ENCODE measurements at regions not wholly inside any gene's neighbourhood (a gene's known extent, or its start where the extent isn't known, plus 50 kb on each side); places are given as distances from the start of the nearest gene placed in this dataset.

GRCh38 chr9:115398313-115398650 is 280.3 kb upstream of the TNC start:
- no peaks in the 10 kb centered on the region for H3K79me2 ChIP-seq (ENCODE audit: control insufficient read depth, insufficient read depth, low read length, unreplicated experiment)
- H2AFZ ChIP-seq (ENCODE audit: low read length, unreplicated experiment): no peak overlapping the region
- no peaks in the 10 kb centered on the region for H3K36me3 ChIP-seq (ENCODE audit: insufficient read depth, low read length)
- peaks cover 30% of the 10 kb centered on the region for H3K4me1 ChIP-seq (ENCODE audit: control insufficient read depth, insufficient read depth, low read length, unreplicated experiment)
- no peak overlapping the region for H3K4me3 ChIP-seq (ENCODE audit: low read depth, low read length)
- H3K27me3 ChIP-seq (ENCODE audit: insufficient read depth, low read length): no peaks in the 10 kb centered on the region
- H3K27ac ChIP-seq (ENCODE audit: low read depth, low read length): no peak overlapping the region

GRCh38 chr9:115398996-115399395 is 281.0 kb upstream of the TNC start:
- Histone ChIP-seq H3K27ac (ENCODE audit: low read depth, low read length) (no peak overlapping the region), H3K27me3 (ENCODE audit: insufficient read depth, low read length) (no peaks in the 10 kb centered on the region), H3K36me3 (ENCODE audit: insufficient read depth, low read length) (no peaks in the 10 kb centered on the region), H3K4me1 (ENCODE audit: control insufficient read depth, insufficient read depth, low read length, unreplicated experiment) (peaks cover 24% of the 10 kb centered on the region), H2AFZ (ENCODE audit: low read length, unreplicated experiment) (no peak overlapping the region), H3K79me2 (ENCODE audit: control insufficient read depth, insufficient read depth, low read length, unreplicated experiment) (no peaks in the 10 kb centered on the region), H3K4me3 (ENCODE audit: low read depth, low read length) (no peak overlapping the region)

- Histone ChIP-seq H3K4me1 (ENCODE audit: control insufficient read depth, insufficient read depth, low read length, unreplicated experiment) (peaks cover 6% of the 10 kb centered on the region), H3K36me3 (ENCODE audit: insufficient read depth, low read length) (no peaks in the 10 kb centered on the region), H3K79me2 (ENCODE audit: control insufficient read depth, insufficient read depth, low read length, unreplicated experiment) (no peaks in the 10 kb centered on the region), H3K27ac (ENCODE audit: low read depth, low read length) (no peak overlapping the region), H3K4me3 (ENCODE audit: low read depth, low read length) (no peak overlapping the region), H3K27me3 (ENCODE audit: insufficient read depth, low read length) (peaks cover under 1% of the 10 kb centered on the region; the same call in 1 of the 2 replicates), H2AFZ (ENCODE audit: low read length, unreplicated experiment) (no peak overlapping the region)
These were observed 282.8 kb upstream of the TNC start for GRCh38 chr9:115400796-115401195.

GRCh38 chr9:115401756-115402327 is 283.9 kb upstream of the TNC start:
- Histone ChIP-seq H2AFZ (ENCODE audit: low read length, unreplicated experiment) (no peak overlapping the region), H3K27ac (ENCODE audit: low read depth, low read length) (no peak overlapping the region), H3K4me3 (ENCODE audit: low read depth, low read length) (no peak overlapping the region), H3K27me3 (ENCODE audit: insufficient read depth, low read length) (peaks cover 7% of the 10 kb centered on the region; the same call in 1 of the 2 replicates), H3K79me2 (ENCODE audit: control insufficient read depth, insufficient read depth, low read length, unreplicated experiment) (no peaks in the 10 kb centered on the region), H3K36me3 (ENCODE audit: insufficient read depth, low read length) (no peaks in the 10 kb centered on the region), H3K4me1 (ENCODE audit: control insufficient read depth, insufficient read depth, low read length, unreplicated experiment) (no peaks in the 10 kb centered on the region)

GRCh38 chr9:115403753-115404152 is 285.8 kb upstream of the TNC start:
- Histone ChIP-seq H3K4me1 (ENCODE audit: control insufficient read depth, insufficient read depth, low read length, unreplicated experiment) (no peaks in the 10 kb centered on the region), H3K4me3 (ENCODE audit: low read depth, low read length) (no peak overlapping the region), H3K27ac (ENCODE audit: low read depth, low read length) (no peak overlapping the region), H3K79me2 (ENCODE audit: control insufficient read depth, insufficient read depth, low read length, unreplicated experiment) (no peaks in the 10 kb centered on the region), H3K36me3 (ENCODE audit: insufficient read depth, low read length) (no peaks in the 10 kb centered on the region), H2AFZ (ENCODE audit: low read length, unreplicated experiment) (no peak overlapping the region), H3K27me3 (ENCODE audit: insufficient read depth, low read length) (peaks cover 8% of the 10 kb centered on the region; the same call in 1 of the 2 replicates)

GRCh38 chr9:115404311-115404710 is 286.4 kb upstream of the TNC start:
- Histone ChIP-seq H3K79me2 (ENCODE audit: control insufficient read depth, insufficient read depth, low read length, unreplicated experiment) (no peaks in the 10 kb centered on the region), H3K4me3 (ENCODE audit: low read depth, low read length) (no peak overlapping the region), H2AFZ (ENCODE audit: low read length, unreplicated experiment) (no peak overlapping the region), H3K4me1 (ENCODE audit: control insufficient read depth, insufficient read depth, low read length, unreplicated experiment) (no peaks in the 10 kb centered on the region), H3K27ac (ENCODE audit: low read depth, low read length) (no peak overlapping the region), H3K27me3 (ENCODE audit: insufficient read depth, low read length) (peaks cover 14% of the 10 kb centered on the region; the same call in 1 of the 2 replicates), H3K36me3 (ENCODE audit: insufficient read depth, low read length) (no peaks in the 10 kb centered on the region)

- H3K36me3 ChIP-seq (ENCODE audit: insufficient read depth, low read length): no peaks in the 10 kb centered on the region
- H3K27me3 ChIP-seq (ENCODE audit: insufficient read depth, low read length): peaks cover 9% of the 10 kb centered on the region; the same call in 1 of the 2 replicates
- no peaks in the 10 kb centered on the region for H3K4me1 ChIP-seq (ENCODE audit: control insufficient read depth, insufficient read depth, low read length, unreplicated experiment)
- no peak overlapping the region for H3K4me3 ChIP-seq (ENCODE audit: low read depth, low read length)
- no peaks in the 10 kb centered on the region for H3K79me2 ChIP-seq (ENCODE audit: control insufficient read depth, insufficient read depth, low read length, unreplicated experiment)
- no peak overlapping the region for H3K27ac ChIP-seq (ENCODE audit: low read depth, low read length)
- no peak overlapping the region for H2AFZ ChIP-seq (ENCODE audit: low read length, unreplicated experiment)
These were observed 293.6 kb upstream of the TNC start for GRCh38 chr9:115411516-115411915.

GRCh38 chr9:115411993-115412452 is 294.1 kb upstream of the TNC start:
- H2AFZ ChIP-seq (ENCODE audit: low read length, unreplicated experiment): no peak overlapping the region
- no peaks in the 10 kb centered on the region for H3K4me1 ChIP-seq (ENCODE audit: control insufficient read depth, insufficient read depth, low read length, unreplicated experiment)
- no peak overlapping the region for H3K4me3 ChIP-seq (ENCODE audit: low read depth, low read length)
- H3K27me3 ChIP-seq (ENCODE audit: insufficient read depth, low read length): peaks cover 9% of the 10 kb centered on the region; the same call in 1 of the 2 replicates
- H3K27ac ChIP-seq (ENCODE audit: low read depth, low read length): no peak overlapping the region
- H3K79me2 ChIP-seq (ENCODE audit: control insufficient read depth, insufficient read depth, low read length, unreplicated experiment): no peaks in the 10 kb centered on the region
- no peaks in the 10 kb centered on the region for H3K36me3 ChIP-seq (ENCODE audit: insufficient read depth, low read length)

- H3K36me3 ChIP-seq (ENCODE audit: insufficient read depth, low read length): no peaks in the 10 kb centered on the region
- no peaks in the 10 kb centered on the region for H3K79me2 ChIP-seq (ENCODE audit: control insufficient read depth, insufficient read depth, low read length, unreplicated experiment)
- peaks cover 9% of the 10 kb centered on the region; the same call in 1 of the 2 replicates for H3K27me3 ChIP-seq (ENCODE audit: insufficient read depth, low read length)
- H2AFZ ChIP-seq (ENCODE audit: low read length, unreplicated experiment): no peak overlapping the region
- no peaks in the 10 kb centered on the region for H3K4me1 ChIP-seq (ENCODE audit: control insufficient read depth, insufficient read depth, low read length, unreplicated experiment)
- H3K27ac ChIP-seq (ENCODE audit: low read depth, low read length): no peak overlapping the region
- no peak overlapping the region for H3K4me3 ChIP-seq (ENCODE audit: low read depth, low read length)
These were observed 294.7 kb upstream of the TNC start for GRCh38 chr9:115412656-115413055.

GRCh38 chr9:115413304-115413703 is 295.3 kb upstream of the TNC start:
- Histone ChIP-seq H2AFZ (ENCODE audit: low read length, unreplicated experiment) (no peak overlapping the region), H3K36me3 (ENCODE audit: insufficient read depth, low read length) (no peaks in the 10 kb centered on the region), H3K4me3 (ENCODE audit: low read depth, low read length) (no peak overlapping the region), H3K79me2 (ENCODE audit: control insufficient read depth, insufficient read depth, low read length, unreplicated experiment) (no peaks in the 10 kb centered on the region), H3K27ac (ENCODE audit: low read depth, low read length) (no peak overlapping the region), H3K4me1 (ENCODE audit: control insufficient read depth, insufficient read depth, low read length, unreplicated experiment) (no peaks in the 10 kb centered on the region), H3K27me3 (ENCODE audit: insufficient read depth, low read length) (peaks cover 9% of the 10 kb centered on the region; the same call in 1 of the 2 replicates)

GRCh38 chr9:115413766-115414382 is 295.9 kb upstream of the TNC start:
- H3K27ac ChIP-seq (ENCODE audit: low read depth, low read length): no peak overlapping the region
- H3K27me3 ChIP-seq (ENCODE audit: insufficient read depth, low read length): peaks cover 7% of the 10 kb centered on the region; the same call in 1 of the 2 replicates
- no peak overlapping the region for H3K4me3 ChIP-seq (ENCODE audit: low read depth, low read length)
- H3K36me3 ChIP-seq (ENCODE audit: insufficient read depth, low read length): no peaks in the 10 kb centered on the region
- H3K79me2 ChIP-seq (ENCODE audit: control insufficient read depth, insufficient read depth, low read length, unreplicated experiment): no peaks in the 10 kb centered on the region
- no peak overlapping the region for H2AFZ ChIP-seq (ENCODE audit: low read length, unreplicated experiment)
- H3K4me1 ChIP-seq (ENCODE audit: control insufficient read depth, insufficient read depth, low read length, unreplicated experiment): no peaks in the 10 kb centered on the region
